DOHH2 (cell line): ENCODE measurements at regions not wholly inside any gene's neighbourhood (a gene's known extent, or its start where the extent isn't known, plus 50 kb on each side); places are given as distances from the start of the nearest gene placed in this dataset.

ENCODE experiments used
- CTCF ChIP-seq: fragments of 200-600 bp; sonication (generic); IDR thresholded peaks from one replicate; pipeline ENCODE4 v1.5.1; 2014; ENCODE audit warnings: antibody characterized with exemption, mild to moderate bottlenecking, low read depth, low read length; ENCODE audit not compliant: poor library complexity, severe bottlenecking
- EZH2phosphoT487 ChIP-seq: fragments of 200-600 bp; sonication (generic); IDR thresholded peaks from 2 replicates; pipeline ENCODE4 v1.6.1; 2017; ENCODE audit warnings: borderline replicate concordance, mild to moderate bottlenecking, antibody characterized with exemption, low read length, moderate library complexity, mixed read lengths

GRCh38 chr1:21357161-21357560 lies 66.9 kb upstream of the ECE1 start:
- TF ChIP-seq CTCF, result no peak
- TF ChIP-seq EZH2phosphoT487, result no peak
